ENCODE measurements at regions not wholly inside any gene's neighbourhood (a gene's known extent, or its start where the extent isn't known, plus 50 kb on each side); places are given as distances from the start of the nearest gene placed in this dataset.
"Not testable (repeated sequence)": the region's sequence is repeated elsewhere in the genome, so short reads cannot be mapped to it uniquely, and the experiment has no call there.

- DNase-seq (ENCODE audit: low read depth), result no peak
Observed at GRCh38 chr9:115462623-115463022, 344.7 kb upstream of the TNC start.

GRCh38 chr9:115466756-115467155 lies 348.8 kb upstream of the TNC start:
- no peak for DNase-seq (ENCODE audit: low read depth)

GRCh38 chr9:115469841-115470240 lies 351.9 kb upstream of the TNC start:
- no peak for DNase-seq (ENCODE audit: low read depth)

GRCh38 chr9:115473032-115473431 lies 355.1 kb upstream of the TNC start:
- DNase-seq (ENCODE audit: low read depth), result not testable (repeated sequence)

GRCh38 chr9:115481769-115482168 lies 363.8 kb upstream of the TNC start:
- no peak for DNase-seq (ENCODE audit: low read depth)

- no peak for DNase-seq (ENCODE audit: low read depth)
Observed at GRCh38 chr9:115482747-115483146, 364.8 kb upstream of the TNC start.

- no peak for DNase-seq (ENCODE audit: low read depth)
Observed at GRCh38 chr9:115492869-115493268, 374.9 kb upstream of the TNC start.

- DNase-seq (ENCODE audit: low read depth), result no peak
Observed at GRCh38 chr9:115494393-115494792, 376.4 kb upstream of the TNC start.

- DNase-seq (ENCODE audit: low read depth), result no peak
Observed at GRCh38 chr9:115495052-115495635, 377.2 kb upstream of the TNC start.

GRCh38 chr9:115495836-115496235 lies 377.9 kb upstream of the TNC start:
- DNase-seq (ENCODE audit: low read depth), result no peak

GRCh38 chr9:115498303-115498702 lies 380.3 kb upstream of the TNC start:
- DNase-seq (ENCODE audit: low read depth), result no peak

GRCh38 chr9:115507148-115507547 lies 389.2 kb upstream of the TNC start:
- DNase-seq (ENCODE audit: low read depth), result no peak

- DNase-seq (ENCODE audit: low read depth), result no peak
Observed at GRCh38 chr9:115513148-115513547, 395.2 kb upstream of the TNC start.

GRCh38 chr9:115514454-115514853 lies 396.5 kb upstream of the TNC start:
- no peak for DNase-seq (ENCODE audit: low read depth)

- DNase-seq (ENCODE audit: low read depth), result no peak
Observed at GRCh38 chr9:115517335-115518075, 399.5 kb upstream of the TNC start.

GRCh38 chr9:115520646-115521045 lies 402.7 kb upstream of the TNC start:
- DNase-seq (ENCODE audit: low read depth), result no peak

- no peak for DNase-seq (ENCODE audit: low read depth)
Observed at GRCh38 chr9:115522912-115523311, 405.0 kb upstream of the TNC start.

GRCh38 chr9:115524453-115525059 lies 406.6 kb upstream of the TNC start:
- peak; percentile 37 for DNase-seq (ENCODE audit: low read depth)

GRCh38 chr9:115525111-115526058 lies 407.4 kb upstream of the TNC start:
- DNase-seq (ENCODE audit: low read depth), result no peak

- DNase-seq (ENCODE audit: low read depth), result peak; percentile 42
Observed at GRCh38 chr9:115531410-115532125, 413.6 kb upstream of the TNC start.

GRCh38 chr9:115533511-115533910 lies 415.6 kb upstream of the TNC start:
- no peak for DNase-seq (ENCODE audit: low read depth)

- no peak for DNase-seq (ENCODE audit: low read depth)
Observed at GRCh38 chr9:115540091-115540490, 422.1 kb upstream of the TNC start.

Data from fibroblast of the conjunctiva (primary cell).